Trophoblast cell (in vitro differentiated cells and primary cell): ENCODE measurements at regions not wholly inside any gene's neighbourhood (a gene's known extent, or its start where the extent isn't known, plus 50 kb on each side); places are given as distances from the start of the nearest gene placed in this dataset.
A peak's percentile ranks its signal among the peaks of the same experiment; 100 is the strongest.
"Not testable (repeated sequence)": the region's sequence is repeated elsewhere in the genome, so short reads cannot be mapped to it uniquely, and the experiment has no call there.

Experiments
- DNase-seq, 2 donors: peaks; one replicate each; pipeline ENCODE4 v3.0.0-alpha.2; 2016
- H2AFZ ChIP-seq: 2 replicates; pipeline ENCODE4 v1.6.1; 2013; ENCODE audit warnings: low read length, moderate library complexity, mild to moderate bottlenecking; ENCODE audit not compliant: insufficient read depth, poor library complexity
- H2AK5ac ChIP-seq: 2 replicates; pipeline ENCODE4 v1.6.1; 2013; ENCODE audit warnings: mild to moderate bottlenecking, low read length
- H2BK120ac ChIP-seq: 2 replicates; pipeline ENCODE4 v1.6.1; 2013; ENCODE audit warnings: low read length, mild to moderate bottlenecking, moderate library complexity; ENCODE audit not compliant: insufficient read depth, poor library complexity
- H2BK12ac ChIP-seq: 2 replicates; pipeline ENCODE4 v1.6.1; 2013; ENCODE audit warnings: mild to moderate bottlenecking, low read length, moderate library complexity
- H2BK5ac ChIP-seq: 2 replicates; pipeline ENCODE4 v1.6.1; 2013; ENCODE audit warnings: low read length, low read depth, moderate library complexity, mild to moderate bottlenecking; ENCODE audit not compliant: poor library complexity
- H3K14ac ChIP-seq: 2 replicates; pipeline ENCODE4 v1.6.1; 2013; ENCODE audit warnings: mild to moderate bottlenecking, low read length
- H3K18ac ChIP-seq: 2 replicates; pipeline ENCODE4 v1.6.1; 2013; ENCODE audit warnings: mild to moderate bottlenecking, low read length
- H3K23ac ChIP-seq: 2 replicates; pipeline ENCODE4 v1.6.1; 2013; ENCODE audit warnings: low read length
- H3K27ac ChIP-seq: 2 replicates; pipeline ENCODE4 v1.5.1; 2013; ENCODE audit warnings: low read depth, mild to moderate bottlenecking, inconsistent platforms, low read length, moderate library complexity
- H3K27me3 ChIP-seq: 2 replicates; pipeline ENCODE4 v1.6.1; 2013; ENCODE audit warnings: inconsistent platforms, mild to moderate bottlenecking, low read length, moderate library complexity; ENCODE audit not compliant: insufficient read depth
- H3K36me3 ChIP-seq, 2 experiments: 1 replicate in 1 of 2; 2 replicates in 1 of 2; pipeline ENCODE4 v1.6.1; 2013; ENCODE audit warnings: low read length in 2 of 2, mild to moderate bottlenecking in 2 of 2, moderate library complexity in 1 of 2; ENCODE audit not compliant: insufficient read depth in 2 of 2, control insufficient read depth in 1 of 2
- H3K4ac ChIP-seq: 2 replicates; pipeline ENCODE4 v1.6.1; 2013; ENCODE audit warnings: low read depth, mild to moderate bottlenecking, low read length, moderate library complexity
- H3K4me1 ChIP-seq, 2 experiments: 1 replicate in 1 of 2; 2 replicates in 1 of 2; pipeline ENCODE4 v1.6.1; 2013; ENCODE audit warnings: low read length in 2 of 2, mild to moderate bottlenecking in 2 of 2, moderate library complexity in 1 of 2; ENCODE audit not compliant: insufficient read depth in 2 of 2, control insufficient read depth in 1 of 2
- H3K4me2 ChIP-seq: 2 replicates; pipeline ENCODE4 v1.6.1; 2013; ENCODE audit warnings: inconsistent platforms, mild to moderate bottlenecking, low read length, moderate library complexity
- H3K4me3 ChIP-seq: 2 replicates; pipeline ENCODE4 v1.5.1; 2013; ENCODE audit warnings: mild to moderate bottlenecking, low read depth, low read length, inconsistent platforms
- H3K79me1 ChIP-seq: one replicate; pipeline ENCODE4 v1.6.1; 2013; ENCODE audit warnings: low read length
- H3K79me2 ChIP-seq: 2 replicates; pipeline ENCODE4 v1.6.1; 2013; ENCODE audit warnings: low read length, mild to moderate bottlenecking; ENCODE audit not compliant: control insufficient read depth, insufficient read depth, poor library complexity
- H3K9ac ChIP-seq: 2 replicates; pipeline ENCODE4 v1.6.1; 2013; ENCODE audit warnings: mild to moderate bottlenecking, low read length
- H3K9me3 ChIP-seq: 2 replicates; pipeline ENCODE4 v1.6.1; 2013; ENCODE audit warnings: low read depth, mild to moderate bottlenecking, control low read depth, inconsistent platforms, low read length; ENCODE audit not compliant: insufficient read depth
- H4K12ac ChIP-seq: 2 replicates; pipeline ENCODE4 v1.6.1; 2013; ENCODE audit warnings: low read depth, mild to moderate bottlenecking, low read length, moderate library complexity
- H4K8ac ChIP-seq: 2 replicates; pipeline ENCODE4 v1.6.1; 2013; ENCODE audit warnings: low read depth, mild to moderate bottlenecking, low read length, moderate library complexity
- H4K91ac ChIP-seq: one replicate; pipeline ENCODE4 v1.6.1; 2013; ENCODE audit warnings: low read depth, mild to moderate bottlenecking, low read length, moderate library complexity
- WGBS: extraction: QIAGEN DNeasy Blood & Tissue Kit; methylation state at CpG from one replicate; pipeline ENCODE4 v1.1.7; 2013; ENCODE audit warnings: missing lambda C conversion rate; ENCODE audit not compliant: insufficient read length, insufficient coverage; ENCODE audit errors: extremely low coverage; 5-methylcytosine and 5-hydroxymethylcytosine counted together

DNA sequence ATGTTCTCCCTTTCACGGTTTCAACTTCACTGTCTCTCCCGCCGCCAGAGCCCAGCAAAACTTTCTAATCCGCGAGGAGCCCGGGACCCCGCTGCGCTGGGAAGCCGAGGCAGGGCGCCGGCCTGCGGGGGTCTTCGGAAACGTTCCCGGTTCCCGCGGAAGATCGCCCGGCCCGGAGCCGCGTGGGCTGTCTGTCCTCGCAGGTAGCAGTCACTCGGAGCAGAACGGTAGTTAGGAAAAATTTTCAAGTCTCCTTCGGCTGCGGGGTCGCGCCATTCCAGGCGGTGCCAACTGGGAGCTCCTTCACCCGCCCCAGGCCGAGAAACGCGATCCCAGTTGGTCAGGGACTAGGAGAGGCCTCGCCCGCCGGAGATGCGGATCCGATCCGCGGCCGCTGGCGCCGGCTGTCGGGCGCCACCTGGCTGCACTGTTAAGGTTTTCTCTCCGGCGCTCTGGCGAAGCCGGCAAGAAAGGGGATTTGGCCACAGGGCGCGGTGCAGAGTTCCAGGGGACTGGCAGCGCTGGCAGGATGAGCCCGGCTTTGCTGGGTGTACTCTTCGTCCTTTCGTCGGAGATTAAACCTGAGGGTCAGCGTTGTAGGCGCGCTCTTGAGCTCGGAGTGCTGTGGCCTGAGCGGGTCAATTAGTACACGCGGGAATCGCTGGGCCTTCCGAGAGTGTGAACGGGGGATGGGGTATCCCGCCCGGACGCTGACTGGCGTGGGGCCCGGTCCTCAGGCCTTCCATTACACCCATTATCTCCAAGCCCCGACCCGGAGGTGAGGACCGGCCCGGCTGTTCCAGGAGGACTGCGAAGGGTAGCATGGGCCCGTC, 135.4 kb downstream of the KCNJ12 start:
- no peaks in the 10 kb centered on the region for H3K27me3 ChIP-seq
- H2BK12ac ChIP-seq: no peak overlapping the region
- no peak overlapping the region for H3K18ac ChIP-seq
- H3K9ac ChIP-seq: no peak overlapping the region
- no peak overlapping the region for H3K4ac ChIP-seq
- peak overlapping the region; percentile 90 for H3K4me2 ChIP-seq
- H4K91ac ChIP-seq: no peak overlapping the region
- DNase-seq: peak; percentile 67 to 78
- H3K79me2 ChIP-seq: no peaks in the 10 kb centered on the region
- no CpG with 5 or more reads among the region's 78 CpGs for WGBS
- H2AFZ ChIP-seq: peak overlapping the region; percentile 44
- H3K9me3 ChIP-seq: no peaks in the 10 kb centered on the region
- no peak overlapping the region for H3K27ac ChIP-seq
- no peaks in the 10 kb centered on the region for H3K36me3 ChIP-seq
- peak overlapping the region; percentile 59 for H3K4me3 ChIP-seq
- peaks cover 0 to 3% of the 10 kb centered on the region in 2 experiments for H3K4me1 ChIP-seq
- no peak overlapping the region for H4K12ac ChIP-seq
- H4K8ac ChIP-seq: no peak overlapping the region
- no peak overlapping the region for H3K14ac ChIP-seq
- H2BK5ac ChIP-seq: no peak overlapping the region
- H2AK5ac ChIP-seq: no peak overlapping the region
- no peaks in the 10 kb centered on the region for H3K79me1 ChIP-seq
- H2BK120ac ChIP-seq: no peak overlapping the region
- no peak overlapping the region for H3K23ac ChIP-seq

GRCh38 chr17:21512307-21513011, 136.3 kb downstream of the KCNJ12 start:
- no peak overlapping the region for H2AK5ac ChIP-seq
- no peak overlapping the region for H2BK12ac ChIP-seq
- no peak overlapping the region for H3K23ac ChIP-seq

DNA sequence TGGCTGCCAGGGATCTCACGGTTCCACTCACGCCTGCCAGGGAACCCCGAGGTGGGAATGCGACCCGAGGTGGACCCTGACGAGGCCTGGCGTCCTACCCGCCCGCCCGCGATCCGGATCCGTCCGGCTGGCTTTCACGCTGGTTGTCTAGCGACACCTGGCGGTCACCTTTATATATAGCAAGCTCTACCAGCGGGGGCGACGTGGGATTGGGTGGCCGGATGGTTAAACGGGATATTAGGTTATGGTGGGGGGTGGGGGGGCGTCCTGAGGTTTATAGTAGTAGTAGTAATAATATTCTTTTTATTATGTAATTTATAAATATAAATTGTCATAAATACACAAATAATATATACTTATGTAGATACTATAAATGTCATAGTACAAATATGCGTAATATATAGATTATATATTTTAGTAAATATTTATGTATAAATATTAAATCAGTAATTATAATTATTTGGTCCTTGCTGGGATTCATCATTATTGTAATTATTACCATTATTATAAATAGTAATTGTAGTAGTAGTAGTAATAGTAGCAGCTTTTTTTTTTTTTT, 136.9 kb downstream of the KCNJ12 start:
- Histone ChIP-seq H2BK120ac (peak overlapping the region; percentile 45), H4K91ac (no peak overlapping the region), H3K4me1 (peaks cover 0 to 8% of the 10 kb centered on the region in 2 experiments), H3K4me2 (peak overlapping the region; percentile 50), H3K27me3 (no peaks in the 10 kb centered on the region), H4K12ac (no peak overlapping the region), H3K79me2 (no peaks in the 10 kb centered on the region), H3K9me3 (no peaks in the 10 kb centered on the region), H2BK5ac (no peak overlapping the region), H3K4me3 (no peak overlapping the region), H3K79me1 (no peaks in the 10 kb centered on the region), H2AFZ (no peak overlapping the region), H2BK12ac (no peak overlapping the region), H4K8ac (no peak overlapping the region), H3K23ac (no peak overlapping the region), H2AK5ac (no peak overlapping the region), H3K14ac (no peak overlapping the region), H3K4ac (no peak overlapping the region), H3K27ac (no peak overlapping the region), H3K9ac (no peak overlapping the region), H3K18ac (no peak overlapping the region), H3K36me3 (no peaks in the 10 kb centered on the region)
- peak; percentile 46 to 87 for DNase-seq
- WGBS: no CpG with 5 or more reads among the region's 24 CpGs

More at GRCh38 chr17:21512307-21513011, 136.3 kb downstream of the KCNJ12 start:
- Histone ChIP-seq H3K4me3 (no peak overlapping the region), H3K4me1 (peaks cover 0 to 3% of the 10 kb centered on the region in 2 experiments), H3K27me3 (no peaks in the 10 kb centered on the region), H3K36me3 (no peaks in the 10 kb centered on the region), H3K79me1 (no peaks in the 10 kb centered on the region), H2BK5ac (no peak overlapping the region), H3K4me2 (peak overlapping the region; percentile 50), H3K79me2 (no peaks in the 10 kb centered on the region), H3K9ac (no peak overlapping the region), H3K18ac (no peak overlapping the region), H3K4ac (no peak overlapping the region), H3K27ac (no peak overlapping the region), H4K8ac (no peak overlapping the region), H4K91ac (no peak overlapping the region), H2BK120ac (peak overlapping the region; percentile 45), H3K9me3 (no peaks in the 10 kb centered on the region), H4K12ac (no peak overlapping the region), H2AFZ (no peak overlapping the region), H3K14ac (no peak overlapping the region)
- DNase-seq: no peak
- no CpG with 5 or more reads among the region's 18 CpGs for WGBS

- no CpG with 5 or more reads among the region's 1 CpG for WGBS
- H3K36me3 ChIP-seq, H3K18ac ChIP-seq, H3K4me1 ChIP-seq, H3K79me2 ChIP-seq, H2BK5ac ChIP-seq, H4K8ac ChIP-seq, H3K4me2 ChIP-seq, H3K4me3 ChIP-seq, H3K27ac ChIP-seq, H3K9ac ChIP-seq, DNase-seq, H3K79me1 ChIP-seq, H3K4ac ChIP-seq, H2BK120ac ChIP-seq, H3K23ac ChIP-seq, H3K9me3 ChIP-seq, H2AFZ ChIP-seq, H3K27me3 ChIP-seq, H2AK5ac ChIP-seq, H4K12ac ChIP-seq, H4K91ac ChIP-seq, H3K14ac ChIP-seq, H2BK12ac ChIP-seq: not testable (repeated sequence)
These were observed 138.4 kb downstream of the KCNJ12 start for GRCh38 chr17:21514567-21514966.
